Small intestine (tissue), 7 donors: ENCODE measurements at regions not wholly inside any gene's neighbourhood (a gene's known extent, or its start where the extent isn't known, plus 50 kb on each side); places are given as distances from the start of the nearest gene placed in this dataset.
"Not testable (repeated sequence)": the region's sequence is repeated elsewhere in the genome, so short reads cannot be mapped to it uniquely, and the experiment has no call there.

ENCODE experiments used
- DNase-seq, 2 donors: peaks; one replicate each; pipeline versions ENCODE4 v3.0.0 to v3.0.0-alpha.2; 2013
- FAIRE-seq: peaks from 2 replicates; lab custom pipeline; 2012; peaks lifted over from hg19 to GRCh38; lab: Jason Lieb, UNC
- H3K27ac ChIP-seq, 3 donors: one replicate each; pipeline ENCODE4 v1.5.1; 2013; ENCODE audit warnings: low read length in 2 of 3, mild to moderate bottlenecking in 2 of 3, control low read depth in 1 of 3, inconsistent platforms in 1 of 3, low read depth in 1 of 3, moderate library complexity in 1 of 3
- H3K27me3 ChIP-seq, 3 donors: one replicate each; pipeline ENCODE4 v1.6.1; 2013; ENCODE audit warnings: low read length in 3 of 3, inconsistent platforms in 1 of 3; ENCODE audit not compliant: control insufficient read depth in 3 of 3, insufficient read depth in 3 of 3
- H3K36me3 ChIP-seq, 3 donors: one replicate each; pipeline ENCODE4 v1.6.1; 2013; ENCODE audit warnings: low read length in 3 of 3, inconsistent platforms in 1 of 3, low read depth in 1 of 3, mild to moderate bottlenecking in 1 of 3, moderate library complexity in 1 of 3; ENCODE audit not compliant: control insufficient read depth in 3 of 3, insufficient read depth in 2 of 3
- H3K4me1 ChIP-seq, 3 donors: one replicate each; pipeline ENCODE4 v1.6.1; 2013; ENCODE audit warnings: low read length in 2 of 3, inconsistent platforms in 1 of 3, low read depth in 1 of 3, mild to moderate bottlenecking in 1 of 3, moderate library complexity in 1 of 3; ENCODE audit not compliant: control insufficient read depth in 3 of 3, insufficient read depth in 2 of 3
- H3K4me3 ChIP-seq, 3 donors: one replicate each; pipeline ENCODE4 v1.5.1; 2013; ENCODE audit warnings: low read length in 3 of 3, control low read depth in 1 of 3, inconsistent platforms in 1 of 3, low read depth in 1 of 3, mild to moderate bottlenecking in 1 of 3, moderate library complexity in 1 of 3
- H3K9me3 ChIP-seq, 2 donors: one replicate each; pipeline ENCODE4 v1.6.1; 2013; ENCODE audit warnings: low read depth in 1 of 2, low read length in 1 of 2; ENCODE audit not compliant: control insufficient read depth in 2 of 2, insufficient read depth in 1 of 2
- WGBS, 3 donors: extraction: QIAGEN DNeasy Blood & Tissue Kit; methylation state at CpG; one replicate each; pipeline ENCODE4 v1.1.7; 2013; 5-methylcytosine and 5-hydroxymethylcytosine counted together
- donor health status: healthy with polysubstance abuse.
- donor health status: control.
- donor health status: control.
- donor health status: Bipolar disorder and iron deficiency.
- donor health status: healthy.

GRCh38 chr3:21234933-21235332 lies 516.1 kb downstream of the ZNF385D start:
- H3K9me3 ChIP-seq: peaks cover 0 to 2% of the 10 kb centered on the region in 2 donors
- 82 to 89% (median 85%) methylated on average over 1 of the region's 1 CpG for WGBS, 3 donors
- DNase-seq (no peak), FAIRE-seq (no peak)
- no peaks in the 10 kb centered on the region for H3K4me1 ChIP-seq
- H3K36me3 ChIP-seq: no peaks in the 10 kb centered on the region
- no peaks in the 10 kb centered on the region for H3K27me3 ChIP-seq
- H3K4me3 ChIP-seq: no peak overlapping the region
- no peak overlapping the region for H3K27ac ChIP-seq

- H3K4me1 ChIP-seq: no peaks in the 10 kb centered on the region
- no peak overlapping the region for H3K4me3 ChIP-seq
- no peaks in the 10 kb centered on the region for H3K27me3 ChIP-seq
- DNase-seq: no peak
- FAIRE-seq: no peak
- no peak overlapping the region for H3K27ac ChIP-seq
- H3K36me3 ChIP-seq: no peaks in the 10 kb centered on the region
- peaks cover 2 to 5% of the 10 kb centered on the region in 2 donors for H3K9me3 ChIP-seq
- WGBS, 3 donors: 22 to 48% (median 42%) methylated on average over 4 of the region's 4 CpGs
Observed at GRCh38 chr3:21229426-21230135, 521.4 kb downstream of the ZNF385D start.

GRCh38 chr3:21226086-21226485 lies 524.9 kb downstream of the ZNF385D start:
- Histone ChIP-seq H3K4me1 (no peaks in the 10 kb centered on the region), H3K9me3 (peaks cover 0 to 5% of the 10 kb centered on the region in 2 donors), H3K27ac (no peak overlapping the region), H3K4me3 (no peak overlapping the region), H3K27me3 (no peaks in the 10 kb centered on the region), H3K36me3 (no peaks in the 10 kb centered on the region)
- DNase-seq (no peak), FAIRE-seq (no peak)
- WGBS, 3 donors: 80 to 84% (median 83%) methylated on average over 13 of the region's 13 CpGs

- Histone ChIP-seq H3K36me3 (no peaks in the 10 kb centered on the region), H3K9me3 (peaks cover 0 to 8% of the 10 kb centered on the region in 2 donors), H3K27ac (no peak overlapping the region), H3K27me3 (no peaks in the 10 kb centered on the region), H3K4me1 (no peaks in the 10 kb centered on the region), H3K4me3 (no peak overlapping the region)
- FAIRE-seq (no peak), DNase-seq (no peak)
- WGBS, 3 donors: 85 to 89% (median 87%) methylated on average over 1 of the region's 1 CpG
Observed at GRCh38 chr3:21220944-21221343, 530.1 kb downstream of the ZNF385D start.

DNA sequence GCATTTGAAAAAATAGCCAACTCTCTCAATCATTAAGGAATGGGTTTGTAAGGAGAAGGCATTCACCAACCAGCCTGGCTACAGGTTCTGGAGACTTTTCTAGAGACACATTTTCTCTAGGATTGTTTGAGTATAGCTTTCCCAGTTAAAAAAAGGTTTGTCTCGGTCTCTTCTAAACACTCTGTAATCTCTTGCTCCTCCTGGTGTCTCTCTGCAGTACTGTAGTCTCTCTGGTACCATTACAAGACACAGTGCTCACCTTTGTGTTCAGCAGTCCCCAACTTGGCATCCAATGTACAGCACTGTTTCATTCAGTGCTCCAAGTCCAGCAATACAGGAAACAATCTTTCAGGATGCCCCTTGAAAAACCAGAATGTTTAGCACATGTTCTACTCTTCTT lies 534.4 kb downstream of the ZNF385D start:
- Histone ChIP-seq H3K4me3 (no peak overlapping the region), H3K36me3 (no peaks in the 10 kb centered on the region), H3K9me3 (peaks cover 2 to 11% of the 10 kb centered on the region in 2 donors), H3K27me3 (no peaks in the 10 kb centered on the region), H3K4me1 (no peaks in the 10 kb centered on the region), H3K27ac (no peak overlapping the region)
- 36 to 65% (median 43%) methylated on average over 1 of the region's 1 CpG for WGBS, 3 donors
- no peak for DNase-seq
- no peak for FAIRE-seq

- WGBS, 3 donors: 54 to 72% (median 56%) methylated on average over 3 of the region's 3 CpGs
- DNase-seq, H3K4me1 ChIP-seq, H3K27ac ChIP-seq, H3K27me3 ChIP-seq, H3K4me3 ChIP-seq, H3K36me3 ChIP-seq, FAIRE-seq: not testable (repeated sequence)
- H3K9me3 ChIP-seq: peaks cover 0 to 30% of the 10 kb centered on the region in 2 donors
Observed at GRCh38 chr3:21204122-21204521, 546.9 kb downstream of the ZNF385D start.

DNA sequence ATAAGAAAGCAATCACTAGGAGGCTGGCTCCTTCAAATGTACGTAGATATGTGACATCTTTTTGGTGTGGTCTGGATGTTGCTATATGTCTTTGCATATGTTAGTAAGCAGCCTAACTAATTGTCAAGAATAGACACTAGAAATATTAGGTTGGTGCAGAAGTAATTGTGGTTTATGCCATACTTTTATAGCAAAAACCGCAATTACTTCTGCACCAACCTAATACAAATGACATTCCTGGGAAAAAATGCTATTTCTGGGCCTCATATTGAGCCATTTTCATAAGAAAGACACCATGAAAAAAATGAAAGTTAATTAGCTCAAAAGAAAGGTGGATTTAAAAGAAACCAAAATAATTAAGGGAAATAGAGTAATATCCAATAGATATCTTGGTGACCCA lies 555.8 kb downstream of the ZNF385D start:
- 85 to 89% (median 86%) methylated on average over 2 of the region's 2 CpGs for WGBS, 3 donors
- Histone ChIP-seq H3K4me3 (no peak overlapping the region), H3K36me3 (no peaks in the 10 kb centered on the region), H3K27me3 (no peaks in the 10 kb centered on the region), H3K27ac (no peak overlapping the region), H3K4me1 (no peaks in the 10 kb centered on the region), H3K9me3 (no peaks in the 10 kb centered on the region)
- DNase-seq (no peak), FAIRE-seq (no peak)

DNA sequence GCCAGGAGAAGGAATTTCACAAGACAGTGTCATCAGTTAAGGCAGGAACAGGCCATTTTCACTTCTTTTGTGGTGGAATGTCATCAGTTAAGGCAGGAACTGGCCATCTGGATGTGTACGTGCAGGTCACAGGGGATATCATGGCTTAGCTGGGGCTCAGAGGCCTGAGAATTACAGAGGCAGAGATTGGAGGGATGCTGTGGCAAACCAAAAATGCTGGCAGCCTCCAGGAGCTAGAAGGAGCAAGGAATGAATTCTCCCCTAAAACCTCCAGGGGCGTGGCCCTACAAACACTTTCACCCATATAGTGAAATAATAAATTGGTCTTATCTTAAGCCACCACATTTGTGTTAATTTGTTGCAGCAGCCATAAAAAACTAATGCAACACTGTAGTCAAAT lies 557.0 kb downstream of the ZNF385D start:
- not testable (repeated sequence) for H3K4me1 ChIP-seq, H3K4me3 ChIP-seq, H3K9me3 ChIP-seq, FAIRE-seq, DNase-seq, H3K27me3 ChIP-seq, H3K27ac ChIP-seq, H3K36me3 ChIP-seq
- 73 to 76% (median 74%) methylated on average over 2 of the region's 2 CpGs for WGBS, 3 donors

GRCh38 chr3:21188459-21188858 lies 562.6 kb downstream of the ZNF385D start:
- DNase-seq (no peak), FAIRE-seq (no peak)
- Histone ChIP-seq H3K36me3 (no peaks in the 10 kb centered on the region), H3K27me3 (no peaks in the 10 kb centered on the region), H3K4me1 (no peaks in the 10 kb centered on the region), H3K4me3 (no peak overlapping the region), H3K9me3 (no peaks in the 10 kb centered on the region), H3K27ac (no peak overlapping the region)
